DMS79 (cell line): ENCODE measurements at regions not wholly inside any gene's neighbourhood (a gene's known extent, or its start where the extent isn't known, plus 50 kb on each side); places are given as distances from the start of the nearest gene placed in this dataset.

Experiments used
- DNase-seq: peaks from one replicate; lab custom pipeline; 2025; lab: John Stamatoyannopoulos, UW

DNA sequence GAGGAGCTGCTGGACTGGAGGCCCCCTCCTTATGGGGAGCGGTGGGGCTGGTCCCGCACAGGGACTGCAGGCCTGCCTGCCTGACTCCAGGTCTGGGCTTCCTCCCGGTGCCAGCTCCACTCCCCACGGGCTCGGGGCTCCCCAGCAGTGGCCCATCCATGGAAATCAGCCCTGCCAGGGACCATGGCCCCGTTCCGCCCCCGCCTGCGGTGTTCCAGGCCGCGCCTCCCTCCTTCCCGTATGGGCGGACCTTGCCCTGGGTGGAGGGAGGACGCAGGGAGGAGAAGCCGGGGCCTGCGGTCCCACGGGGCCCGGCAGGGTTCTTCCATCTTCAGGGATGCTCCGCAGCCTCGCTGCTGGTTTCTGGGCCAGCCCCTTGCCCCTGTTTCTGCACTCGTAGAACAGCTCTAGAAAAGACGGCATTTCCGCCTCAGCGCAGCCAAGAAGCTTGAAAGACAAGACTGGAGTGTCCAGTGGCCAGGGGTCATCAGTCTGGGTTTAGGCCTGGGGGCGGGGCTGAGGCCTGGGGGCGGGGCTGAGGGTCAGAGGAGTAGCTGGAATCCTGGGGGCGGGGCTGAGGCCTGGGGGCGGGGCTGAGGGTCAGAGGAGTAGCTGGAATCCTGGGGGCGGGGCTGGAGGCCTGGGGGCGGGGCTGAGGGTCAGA is 1330.6 kb downstream of the BRD1 start:
- no peak for DNase-seq

DNA sequence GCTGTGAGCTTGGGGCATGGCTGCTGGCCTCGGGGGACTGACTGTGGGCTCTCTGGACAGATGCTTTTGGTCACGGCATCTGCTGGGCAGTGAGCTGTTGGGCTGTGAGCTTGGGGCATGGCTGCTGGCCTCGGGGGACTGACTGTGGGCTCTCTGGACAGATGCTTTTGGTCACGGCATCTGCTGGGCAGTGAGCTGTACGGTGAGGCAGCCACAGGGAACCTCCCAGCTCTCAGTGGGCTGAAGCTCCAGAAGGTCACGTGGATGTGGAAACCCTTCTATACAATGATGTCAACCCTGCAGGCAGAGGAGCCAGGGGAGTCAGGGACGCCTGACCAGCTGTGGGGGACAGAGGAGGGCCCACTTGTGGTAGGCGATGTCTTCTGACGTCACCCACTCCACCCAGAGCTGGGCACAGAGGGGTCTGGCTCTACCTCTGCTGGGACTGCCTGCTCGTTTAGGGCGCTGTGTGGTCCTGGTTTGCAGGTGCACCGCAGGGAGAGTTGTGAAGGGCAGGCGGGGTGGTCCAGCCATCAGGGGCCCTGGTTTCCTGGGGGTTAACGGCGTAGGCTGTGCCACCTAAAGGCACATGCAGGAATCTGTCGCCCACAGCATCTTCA is 1331.3 kb downstream of the BRD1 start:
- DNase-seq, result no peak

DNA sequence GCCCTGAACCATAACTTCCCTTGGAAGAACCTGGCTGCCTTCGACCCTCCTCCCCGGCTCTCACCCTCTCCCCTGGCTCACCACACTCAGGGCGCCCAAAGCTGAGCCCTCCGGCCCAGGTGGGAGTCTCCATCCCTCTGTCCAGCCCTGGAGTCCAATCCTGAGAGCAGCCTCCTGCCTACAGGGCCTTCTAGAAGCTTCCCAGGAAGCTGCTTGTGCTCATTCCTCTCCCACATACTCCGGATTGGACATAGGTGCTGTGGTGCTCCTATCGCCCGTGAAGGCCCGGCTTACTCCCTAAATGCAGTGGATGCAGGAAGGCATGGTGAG is 1332.0 kb downstream of the BRD1 start:
- no peak for DNase-seq

DNA sequence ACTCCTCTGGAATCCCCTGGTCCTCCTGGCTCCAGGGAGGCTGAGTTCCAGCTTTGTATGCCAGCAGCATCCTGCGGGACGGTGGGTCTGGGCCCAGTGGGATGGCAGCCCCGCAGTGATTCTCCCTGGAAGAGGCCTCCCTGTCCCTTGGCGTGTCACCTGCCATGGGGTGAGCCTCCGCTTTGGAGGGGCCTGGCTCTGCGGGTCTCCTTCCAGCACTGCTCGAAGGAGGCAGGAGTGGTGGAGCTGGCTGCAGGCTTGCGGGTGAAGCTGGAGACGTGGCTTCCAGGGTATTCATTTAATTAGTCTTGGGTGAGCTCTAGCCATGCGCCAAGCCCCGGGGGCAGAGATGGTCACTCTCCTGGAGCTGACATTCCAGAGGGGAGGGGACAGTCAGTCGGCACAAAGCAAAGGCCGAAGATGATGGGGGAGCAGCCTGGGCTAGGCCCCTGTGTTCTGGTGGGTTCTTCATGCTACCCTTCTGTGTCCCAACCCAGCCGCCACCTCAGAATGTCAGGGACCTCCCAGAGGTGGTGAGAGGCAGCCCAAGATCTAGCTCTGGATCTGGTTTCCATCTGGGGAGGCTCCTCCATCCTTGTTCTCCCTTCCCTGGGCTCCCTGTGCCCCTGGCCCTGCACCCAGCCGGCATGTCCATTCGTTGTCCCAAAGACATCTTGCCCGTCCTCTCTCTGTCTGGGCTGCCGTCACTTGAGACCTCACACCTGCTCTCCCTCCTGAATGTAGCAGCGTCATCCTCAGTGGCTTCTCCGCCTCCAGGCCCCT is 1332.5 kb downstream of the BRD1 start:
- DNase-seq, result no peak

DNA sequence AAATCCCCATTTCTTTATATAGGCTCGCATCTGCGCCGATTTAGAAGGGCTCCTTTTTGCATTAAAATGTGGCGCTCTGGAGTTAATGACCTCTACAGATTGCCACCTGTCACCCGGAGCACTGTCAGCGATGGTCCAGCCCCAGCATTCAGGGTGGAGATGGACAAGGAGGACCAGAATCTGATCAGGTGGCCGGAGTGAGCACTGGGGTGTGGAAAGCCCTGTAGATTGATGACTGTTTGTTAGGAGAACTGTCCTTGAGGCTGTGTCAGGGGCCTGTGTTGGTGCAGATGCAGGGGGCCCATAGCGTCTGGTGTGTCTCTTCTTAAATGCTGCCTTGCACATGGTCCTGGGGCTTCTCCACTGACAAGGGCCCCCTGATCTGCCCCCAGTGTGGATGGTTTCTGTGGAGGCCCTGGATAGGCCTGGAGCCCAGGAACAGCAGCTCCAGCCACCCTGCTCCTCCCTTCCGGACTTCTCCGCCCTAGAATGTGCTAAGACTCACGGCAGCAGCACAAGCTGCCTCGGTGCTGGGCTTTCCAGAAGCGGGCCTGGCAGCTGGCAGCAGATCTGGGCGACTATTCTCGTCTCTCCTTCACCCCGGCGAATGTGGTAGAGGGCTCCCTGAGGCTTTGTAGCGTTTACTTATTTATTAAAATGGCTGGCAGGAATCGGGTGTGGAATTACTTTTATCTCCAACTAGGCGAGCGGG is 1333.3 kb downstream of the BRD1 start:
- DNase-seq, result no peak

DNA sequence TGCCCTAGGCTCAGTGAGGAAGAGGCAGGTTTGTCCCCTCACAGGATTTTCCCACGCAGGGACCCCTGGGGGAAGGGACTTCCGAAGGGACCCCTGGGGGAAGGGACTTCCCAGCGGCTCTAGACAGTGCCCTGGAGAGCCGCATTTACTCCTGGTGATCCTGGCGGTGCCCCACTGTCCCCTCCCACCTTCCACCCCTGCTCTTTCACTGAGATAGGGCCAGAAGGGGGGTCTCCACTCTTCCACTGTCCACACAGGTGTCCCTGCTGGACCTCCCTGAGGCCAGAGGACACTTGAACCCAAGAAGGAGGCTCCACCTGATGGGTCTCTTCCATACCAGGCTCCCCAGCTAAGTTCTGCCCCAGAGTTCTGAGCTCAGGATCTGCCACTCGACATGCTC is 1333.9 kb downstream of the BRD1 start:
- DNase-seq, result no peak

DNA sequence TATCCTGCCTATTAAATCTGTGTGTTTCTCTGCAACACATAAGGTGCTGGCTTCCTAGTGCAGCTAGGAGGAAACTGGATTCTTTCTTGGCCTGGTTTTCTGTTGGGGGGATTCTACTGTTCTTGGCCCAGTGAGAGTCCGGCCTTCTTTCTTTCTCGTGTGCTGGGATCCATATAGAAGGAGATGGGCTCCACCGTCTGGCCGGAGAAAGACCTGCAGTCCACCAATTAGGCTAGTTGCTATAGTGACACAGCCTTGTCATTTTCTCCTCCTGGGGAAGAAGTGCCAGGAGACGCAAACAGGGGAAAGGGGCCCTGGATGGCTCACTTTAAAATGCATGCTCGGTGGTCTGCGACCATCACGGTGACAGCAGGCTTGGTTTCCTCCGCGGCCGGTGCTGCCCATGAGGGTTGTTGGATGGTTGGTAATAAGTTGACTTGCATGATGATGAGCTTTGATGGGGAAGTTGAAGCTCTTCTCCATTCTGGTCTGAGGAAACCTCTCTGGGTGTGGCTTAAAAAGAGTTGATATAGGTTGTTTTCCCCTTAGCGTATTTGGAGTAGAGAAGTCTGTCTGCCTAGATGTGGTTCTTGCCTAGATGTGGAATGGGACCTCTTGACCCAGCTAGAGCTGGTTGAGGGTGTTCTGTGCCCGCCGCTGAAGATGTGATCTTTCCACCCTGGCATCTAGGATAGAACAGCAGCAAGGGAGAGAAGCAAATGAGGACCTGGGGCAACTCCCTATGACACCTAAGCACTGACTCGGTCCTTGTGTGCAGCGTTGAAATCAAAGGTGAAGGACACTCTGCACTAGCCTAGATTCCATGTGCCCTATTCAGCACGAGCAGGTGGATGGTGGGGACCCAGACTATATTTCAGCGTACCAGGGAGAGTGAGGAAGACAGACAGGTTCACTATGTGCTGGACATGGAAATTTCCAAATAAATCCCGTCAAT is 1335.0 kb downstream of the BRD1 start:
- peak; percentile 53 for DNase-seq

DNA sequence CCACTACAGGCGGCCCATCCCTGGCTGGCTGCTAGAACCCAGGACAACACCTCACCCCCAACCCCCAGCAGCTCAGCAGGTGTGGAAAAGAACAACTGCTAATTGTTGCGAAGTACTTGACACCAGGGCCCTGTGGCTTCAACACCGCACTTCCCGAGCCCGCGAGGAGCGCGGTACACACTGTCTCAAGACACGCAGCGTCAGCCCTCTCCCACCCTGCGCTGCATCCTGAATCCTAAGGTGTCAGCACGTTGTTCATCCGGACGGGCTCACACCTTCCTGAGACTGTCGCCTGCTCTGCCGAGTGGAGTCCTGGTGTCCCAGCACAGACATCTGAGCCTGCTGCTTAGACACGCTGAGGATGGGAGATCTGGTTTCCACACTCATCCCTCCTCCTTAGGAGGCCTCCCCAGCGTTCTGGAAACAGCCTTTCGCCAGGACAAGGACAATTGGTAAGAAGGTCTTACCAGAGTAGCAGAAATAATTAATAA is 1336.2 kb downstream of the BRD1 start:
- DNase-seq, result no peak

DNA sequence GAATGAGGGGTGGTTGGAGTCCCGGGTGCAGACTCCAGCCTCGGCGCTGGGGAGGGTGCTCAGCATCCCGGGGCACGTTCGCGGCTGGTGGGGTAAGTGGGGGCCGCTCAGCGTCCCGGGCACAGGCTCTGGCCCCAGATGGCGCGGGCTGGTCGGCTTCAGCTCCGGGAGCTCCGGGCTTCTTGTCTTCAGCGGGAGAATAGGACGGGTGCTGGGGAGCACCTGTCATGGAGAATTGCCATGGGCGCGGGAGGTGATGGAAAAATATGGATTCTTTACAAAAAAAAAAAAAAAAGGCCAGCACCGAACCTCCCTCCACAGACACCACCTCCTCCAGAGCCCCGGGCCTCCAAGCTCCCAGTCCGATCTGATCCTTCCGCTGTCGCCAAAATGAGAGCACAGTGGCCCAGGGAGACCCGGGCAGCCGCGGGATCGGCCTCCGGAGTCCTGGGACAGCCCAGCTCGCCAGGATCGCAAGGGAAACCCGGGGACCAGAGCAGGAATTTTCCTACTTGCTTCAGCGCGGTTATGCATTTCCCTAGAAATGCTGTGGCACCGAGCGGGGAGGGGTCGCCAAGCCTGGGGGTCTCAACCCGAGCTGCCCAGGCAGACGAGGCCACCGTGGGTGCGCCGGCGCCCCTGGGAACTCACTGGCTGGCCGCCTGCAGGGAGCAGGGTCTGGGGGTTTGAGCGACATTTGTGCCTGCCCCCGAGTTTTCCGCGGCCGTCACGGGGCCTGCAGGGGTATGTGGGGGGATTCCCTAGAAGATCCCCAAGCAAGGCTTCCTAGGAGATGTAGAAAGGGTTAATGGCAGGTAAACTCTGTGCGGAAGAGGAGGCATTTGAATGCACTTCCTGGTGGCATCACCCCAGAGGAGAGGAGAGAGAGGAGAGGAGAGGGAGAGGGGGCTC is 1336.9 kb downstream of the BRD1 start:
- DNase-seq, result no peak

DNA sequence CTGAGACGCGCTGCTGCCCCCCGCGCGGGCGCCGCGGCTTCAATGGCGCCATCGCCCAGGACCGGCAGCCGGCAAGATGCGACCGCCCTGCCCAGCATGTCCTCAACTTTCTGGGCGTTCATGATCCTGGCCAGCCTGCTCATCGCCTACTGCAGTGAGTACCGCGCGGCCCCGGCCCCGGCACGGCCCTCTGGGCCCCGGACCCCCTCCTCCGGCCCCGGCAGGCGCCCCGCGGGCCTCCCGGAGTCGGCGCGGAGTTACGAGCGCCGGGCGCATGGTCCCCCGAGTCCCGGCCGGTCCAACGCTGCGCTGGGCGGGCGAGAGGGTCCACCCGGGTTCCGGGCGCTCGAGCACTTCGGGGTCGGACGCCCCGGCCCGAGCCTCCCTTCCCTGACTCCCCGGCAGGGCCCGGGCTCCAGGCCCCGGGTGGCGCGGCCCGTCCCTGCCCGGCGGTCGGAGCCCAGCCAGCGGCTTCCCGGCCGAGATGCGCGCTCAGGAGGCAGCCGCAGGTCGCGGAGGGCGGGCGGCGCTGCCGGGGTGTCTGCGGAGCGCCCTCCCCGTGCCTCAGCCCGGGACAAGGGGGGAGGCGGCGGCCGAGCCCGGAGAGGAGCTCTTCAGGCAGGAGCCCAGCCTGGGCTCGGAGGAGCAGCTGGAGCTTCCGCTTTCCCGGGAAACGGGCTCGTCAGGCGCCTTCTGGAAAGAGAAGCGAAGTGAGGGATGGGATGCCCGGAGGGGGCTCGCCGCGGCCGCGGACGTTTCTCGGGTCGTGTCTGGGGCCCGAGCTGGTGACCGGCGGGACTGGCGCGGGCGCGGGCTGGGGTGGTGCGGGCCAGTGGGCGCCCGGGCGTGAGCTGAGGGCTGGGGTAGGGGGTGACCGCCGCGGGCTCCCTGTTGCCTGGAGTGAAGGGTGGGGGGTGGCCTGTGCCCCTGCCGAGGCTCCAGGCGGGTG is 1337.8 kb downstream of the BRD1 start:
- no peak for DNase-seq

DNA sequence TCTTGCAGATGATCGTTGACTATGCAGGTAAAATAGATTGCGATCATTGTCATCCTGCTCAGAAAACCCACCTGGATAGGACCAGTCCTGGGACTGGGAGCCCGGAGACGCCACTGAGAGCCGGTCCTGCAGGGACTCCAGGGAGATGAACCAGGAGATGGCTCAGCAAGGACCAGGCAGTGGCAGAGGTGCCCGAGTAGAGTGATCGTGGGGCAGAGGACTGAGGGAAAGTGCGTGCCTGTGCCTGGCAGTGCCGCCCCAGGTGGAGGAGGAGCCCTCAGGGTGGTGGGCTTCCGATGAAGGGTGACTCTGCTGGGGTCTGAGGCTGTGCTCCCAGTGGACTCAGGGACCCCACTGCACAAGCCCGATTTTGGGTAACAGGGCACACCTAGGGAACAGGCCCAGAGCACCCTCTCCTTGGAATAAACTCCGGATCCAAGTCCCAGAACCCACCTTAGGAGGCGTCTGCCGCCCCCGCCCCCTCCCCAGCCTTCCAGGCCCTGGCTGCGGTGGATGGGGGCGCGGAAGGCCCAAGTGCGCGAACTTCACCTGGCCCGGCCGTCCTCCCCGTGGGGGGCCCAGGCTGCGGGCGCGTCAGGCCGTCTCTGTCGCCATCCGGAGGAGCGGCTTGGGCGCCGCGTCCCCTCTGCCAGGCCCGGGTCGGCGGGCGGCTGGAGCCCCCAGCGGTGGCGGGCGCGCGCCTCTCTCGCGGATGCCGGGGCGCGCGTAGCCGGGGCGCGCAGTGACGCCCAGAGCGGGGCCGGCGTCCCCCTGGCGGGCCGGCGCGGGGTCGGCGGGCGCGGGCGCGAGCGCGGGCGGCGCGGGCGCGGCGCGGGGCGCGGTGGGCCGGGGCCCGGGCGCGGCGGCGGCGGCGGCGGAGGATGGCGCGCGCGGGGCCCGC is 1338.8 kb downstream of the BRD1 start:
- no peak for DNase-seq

DNA sequence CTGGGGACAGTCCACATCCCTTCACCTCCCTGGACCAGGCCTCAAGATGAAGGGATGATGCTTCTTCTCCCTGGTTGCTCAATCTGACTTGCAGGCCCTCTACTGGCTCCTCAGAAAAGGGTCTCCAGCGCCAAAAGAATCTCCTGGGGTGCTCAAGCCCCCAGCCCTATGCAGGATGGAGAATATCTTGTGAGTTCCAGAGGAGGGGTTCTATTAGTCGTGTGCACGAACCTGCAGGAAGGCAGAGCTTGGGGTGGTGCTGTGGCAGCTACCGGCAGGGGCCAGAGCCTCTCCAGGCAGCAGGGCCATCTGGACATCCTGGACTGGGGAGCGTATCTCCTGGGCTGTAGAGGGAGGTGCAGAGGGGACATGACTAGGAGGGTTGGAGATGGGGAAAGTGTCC is 1339.5 kb downstream of the BRD1 start:
- DNase-seq, result no peak

DNA sequence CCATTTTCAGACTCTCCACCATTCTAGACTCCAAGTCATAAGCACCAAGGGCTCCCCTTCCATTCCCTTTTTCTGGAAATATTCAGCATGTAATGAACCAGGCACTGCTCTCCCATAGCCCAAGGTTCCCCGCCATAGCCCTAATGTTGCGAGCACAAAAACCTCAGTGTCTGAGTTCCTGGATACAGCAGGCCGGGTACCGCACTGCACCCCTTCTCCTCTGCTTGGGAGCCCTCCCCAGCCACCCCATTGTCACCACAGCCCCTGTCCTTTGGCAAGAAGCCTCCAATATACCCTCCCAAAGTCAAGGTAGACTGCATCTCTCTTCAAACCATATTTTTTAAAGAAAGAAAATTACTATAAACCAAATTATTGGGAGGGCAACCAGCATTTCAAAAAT is 1341.1 kb downstream of the BRD1 start:
- DNase-seq, result no peak

DNA sequence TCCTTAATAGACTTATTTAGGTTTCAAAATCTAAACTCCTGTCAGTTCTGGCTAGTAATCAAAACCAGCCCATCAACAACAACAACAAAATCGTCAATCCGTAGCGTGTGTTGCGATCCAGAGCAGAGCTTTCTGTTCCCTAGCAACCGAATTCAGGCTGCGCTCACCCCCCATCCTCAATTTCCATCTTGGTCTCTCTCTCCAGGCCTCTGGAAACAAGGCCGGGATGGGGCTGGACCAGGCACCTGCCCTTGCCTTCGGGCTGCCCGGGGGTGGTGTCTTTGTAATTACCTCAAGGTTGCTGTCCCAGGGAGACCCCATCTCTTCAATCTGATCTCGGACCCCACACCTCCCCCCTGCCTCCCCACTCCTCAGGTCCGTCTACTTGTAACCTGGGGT is 1341.5 kb downstream of the BRD1 start:
- no peak for DNase-seq

DNA sequence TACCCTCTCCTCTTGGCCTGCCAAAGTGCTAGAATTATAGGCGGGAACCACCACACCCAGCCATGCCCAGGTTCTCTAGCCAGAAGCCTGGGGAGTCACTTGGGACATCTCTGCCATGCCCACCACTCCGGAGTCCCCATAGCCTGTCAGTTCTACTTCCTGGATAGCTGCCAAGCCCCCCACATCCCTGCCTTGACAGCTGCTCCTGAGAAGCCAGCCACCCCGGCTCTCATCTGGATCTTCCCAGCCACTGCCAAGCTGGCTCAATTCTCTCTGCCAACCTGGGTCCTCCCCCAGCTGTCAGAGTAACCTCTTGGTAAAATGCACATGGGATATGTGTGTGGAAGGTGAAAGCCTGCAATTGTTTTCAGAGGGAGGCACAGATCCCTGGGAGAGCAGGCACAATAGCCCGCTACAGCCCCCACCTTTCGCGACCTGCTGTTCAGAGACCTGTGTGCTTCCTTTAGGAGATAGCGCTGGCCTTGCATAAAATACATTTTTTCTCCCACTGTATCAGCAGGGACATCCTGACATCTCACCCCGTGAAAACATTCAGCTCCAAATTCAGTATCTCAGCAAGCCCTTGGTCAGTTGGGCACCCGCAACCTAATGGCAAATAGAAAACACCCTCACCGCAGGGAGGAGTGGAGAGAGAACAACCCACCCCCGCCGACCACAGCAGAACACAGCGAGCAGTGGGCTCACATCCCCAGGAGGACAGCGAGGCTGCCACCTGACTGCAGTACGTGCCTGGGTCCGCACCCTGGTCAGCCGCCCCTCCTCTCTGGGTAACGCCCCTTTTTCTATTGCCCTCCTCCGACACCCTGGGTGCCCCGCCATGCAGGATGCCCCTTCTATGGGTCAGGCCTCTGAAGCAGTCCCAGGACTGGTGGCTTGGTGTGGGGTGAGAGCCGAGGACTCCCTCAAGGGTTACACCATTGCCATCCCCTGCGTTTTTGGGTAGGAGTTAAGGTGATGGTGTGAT is 1342.2 kb downstream of the BRD1 start:
- no peak for DNase-seq

DNA sequence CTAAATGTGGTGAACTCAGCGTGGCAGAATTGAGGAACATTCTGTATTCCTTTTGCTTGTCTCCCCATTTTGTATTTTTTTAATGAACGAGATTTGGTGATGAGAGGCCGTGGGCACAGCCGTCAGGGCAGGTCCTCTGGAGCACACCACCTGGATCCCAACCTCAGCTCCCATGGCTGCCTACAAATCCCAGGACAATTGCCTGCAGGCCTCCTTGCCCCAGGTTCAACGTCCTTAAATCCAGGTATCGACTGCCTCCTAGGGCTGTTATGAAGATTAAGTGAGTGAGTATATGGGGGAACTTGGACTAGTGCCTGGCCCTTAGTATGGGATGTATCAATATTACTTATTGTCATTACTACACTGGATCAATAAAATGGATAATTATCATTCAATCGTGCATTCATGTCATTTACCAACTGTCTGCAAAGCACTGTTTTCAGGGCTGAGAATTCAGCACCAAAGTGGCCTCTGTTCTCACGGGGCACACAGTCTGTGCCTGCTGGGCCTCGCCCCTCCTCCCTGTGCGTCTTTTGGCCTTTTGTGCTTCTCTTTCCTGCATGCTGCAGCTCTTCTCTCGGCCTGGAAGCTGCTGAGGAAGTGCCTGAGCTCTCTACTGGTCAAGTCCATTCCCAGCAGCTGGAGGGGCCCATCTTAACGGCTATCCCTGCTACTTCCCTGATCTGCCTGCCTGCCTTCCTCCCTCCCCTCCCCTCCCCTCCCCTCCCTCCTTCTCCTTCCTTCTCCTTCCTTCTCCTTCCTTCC is 1343.7 kb downstream of the BRD1 start:
- DNase-seq, result no peak
